Gastroesophageal sphincter (tissue), 4 donors: ENCODE measurements at regions not wholly inside any gene's neighbourhood (a gene's known extent, or its start where the extent isn't known, plus 50 kb on each side); places are given as distances from the start of the nearest gene placed in this dataset.

Experiments used
- ATAC-seq: fragments of 150-250 bp; one replicate; pipeline ENCODE4 v1.9.1; 2016; ENCODE audit warnings: mild to moderate bottlenecking, moderate library complexity
- H3K27ac ChIP-seq, 4 donors: fragments of 200-600 bp; sonication (generic) in 3 of 4; 1 replicate in 3 of 4; 2 replicates in 1 of 4; pipeline ENCODE4 v1.5.1; 2016 to 2019
- H3K27me3 ChIP-seq: fragments of 200-600 bp; sonication (generic); one replicate; pipeline ENCODE4 v1.5.1; 2019
- H3K36me3 ChIP-seq, 2 donors: fragments of 200-600 bp; sonication (generic); one replicate each; pipeline ENCODE4 v1.5.1; 2019; ENCODE audit warnings: control low read depth in 1 of 2
- H3K4me1 ChIP-seq, 3 donors: fragments of 200-600 bp; sonication (generic); 1 replicate in 2 of 3; 2 replicates in 1 of 3; pipeline ENCODE4 v1.5.1; 2016 to 2019; ENCODE audit warnings: control low read depth in 2 of 3
- H3K4me3 ChIP-seq, 2 donors: fragments of 200-600 bp; sonication (generic); one replicate each; pipeline ENCODE4 v1.5.1; 2019; ENCODE audit warnings: mild to moderate bottlenecking in 1 of 2, moderate library complexity in 1 of 2
- H3K9me3 ChIP-seq, 3 donors: fragments of 200-600 bp; sonication (generic); one replicate each; pipeline ENCODE4 v1.5.1; 2017 to 2019; ENCODE audit warnings: control low read depth in 2 of 3
- EP300 ChIP-seq: sonication (generic); formaldehyde crosslinking; IDR thresholded peaks from one replicate; pipeline ENCODE4 v1.6.1; 2017; ENCODE audit warnings: antibody characterized with exemption, mild to moderate bottlenecking
- POLR2A ChIP-seq, 2 donors: fragments of 450-650 bp; IDR thresholded peaks; one replicate each; pipeline ENCODE4 v1.6.1; 2017; ENCODE audit warnings: antibody characterized with exemption in 2 of 2, mild to moderate bottlenecking in 2 of 2, moderate library complexity in 1 of 2
- POLR2AphosphoS5 ChIP-seq: sonication (generic); formaldehyde crosslinking; IDR thresholded peaks from one replicate; pipeline ENCODE4 v1.6.1; 2017; ENCODE audit warnings: antibody characterized with exemption
- WGBS, 2 donors: methylation state at CpG; one replicate each; pipeline ENCODE4 v1.1.5; 2018; ENCODE audit warnings: low coverage in 1 of 2; 5-methylcytosine and 5-hydroxymethylcytosine counted together
- TF ChIP-seq, protein P1 (sequence below), 4 experiments: fragments of 200-600 bp in 2 of 4; fragments of 450-650 bp in 2 of 4; sonication (generic) in 1 of 4; IDR thresholded peaks; one replicate each; pipeline ENCODE4 v1.5.1; 2017 to 2019; ENCODE audit warnings: antibody characterized with exemption in 4 of 4, mild to moderate bottlenecking in 2 of 4, moderate library complexity in 2 of 4

GRCh38 chr3:160134964-160135363, 90.3 kb upstream of the C3orf80 start:
- no peaks in the 10 kb centered on the region for H3K36me3 ChIP-seq
- H3K27ac ChIP-seq = no peak overlapping the region
- ATAC-seq = no peak
- H3K4me1 ChIP-seq = no peaks in the 10 kb centered on the region
- 68 to 76% methylated on average over 2 of the region's 2 CpGs for WGBS, 2 donors
- TF ChIP-seq, protein P1, sequence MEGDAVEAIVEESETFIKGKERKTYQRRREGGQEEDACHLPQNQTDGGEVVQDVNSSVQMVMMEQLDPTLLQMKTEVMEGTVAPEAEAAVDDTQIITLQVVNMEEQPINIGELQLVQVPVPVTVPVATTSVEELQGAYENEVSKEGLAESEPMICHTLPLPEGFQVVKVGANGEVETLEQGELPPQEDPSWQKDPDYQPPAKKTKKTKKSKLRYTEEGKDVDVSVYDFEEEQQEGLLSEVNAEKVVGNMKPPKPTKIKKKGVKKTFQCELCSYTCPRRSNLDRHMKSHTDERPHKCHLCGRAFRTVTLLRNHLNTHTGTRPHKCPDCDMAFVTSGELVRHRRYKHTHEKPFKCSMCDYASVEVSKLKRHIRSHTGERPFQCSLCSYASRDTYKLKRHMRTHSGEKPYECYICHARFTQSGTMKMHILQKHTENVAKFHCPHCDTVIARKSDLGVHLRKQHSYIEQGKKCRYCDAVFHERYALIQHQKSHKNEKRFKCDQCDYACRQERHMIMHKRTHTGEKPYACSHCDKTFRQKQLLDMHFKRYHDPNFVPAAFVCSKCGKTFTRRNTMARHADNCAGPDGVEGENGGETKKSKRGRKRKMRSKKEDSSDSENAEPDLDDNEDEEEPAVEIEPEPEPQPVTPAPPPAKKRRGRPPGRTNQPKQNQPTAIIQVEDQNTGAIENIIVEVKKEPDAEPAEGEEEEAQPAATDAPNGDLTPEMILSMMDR (IDR thresholded peaks at IDR 0.05) = no peak
- no peak for TF ChIP-seq EP300
- H3K4me3 ChIP-seq = no peak overlapping the region
- no peaks in the 10 kb centered on the region for H3K27me3 ChIP-seq
- H3K9me3 ChIP-seq = no peaks in the 10 kb centered on the region

GRCh38 chr3:160135851-160136250, 89.4 kb upstream of the C3orf80 start:
- no peaks in the 10 kb centered on the region for H3K36me3 ChIP-seq
- no peaks in the 10 kb centered on the region for H3K9me3 ChIP-seq
- no peaks in the 10 kb centered on the region for H3K4me1 ChIP-seq
- no peak overlapping the region for H3K27ac ChIP-seq
- H3K27me3 ChIP-seq = no peaks in the 10 kb centered on the region
- H3K4me3 ChIP-seq = no peak overlapping the region
- TF ChIP-seq POLR2AphosphoS5 (no peak), EP300 (no peak), POLR2A (IDR thresholded peaks at IDR 0.05) (no peak)
- TF ChIP-seq, protein P1 (IDR thresholded peaks at IDR 0.05) = no peak
- 71% methylated on average over 2 of the region's 2 CpGs; no CpG with 5 or more reads in 1 of the 2 donors for WGBS, 2 donors
- ATAC-seq = no peak

- TF ChIP-seq POLR2AphosphoS5 (no peak), EP300 (no peak), POLR2A (IDR thresholded peaks at IDR 0.05) (no peak)
- TF ChIP-seq, protein P1 (IDR thresholded peaks at IDR 0.05) = no peak
- Histone ChIP-seq H3K4me3 (no peak overlapping the region), H3K27me3 (no peaks in the 10 kb centered on the region), H3K4me1 (no peaks in the 10 kb centered on the region), H3K27ac (no peak overlapping the region), H3K36me3 (no peaks in the 10 kb centered on the region), H3K9me3 (no peaks in the 10 kb centered on the region)
- WGBS, 2 donors = 60 to 91% methylated on average over 1 to 4 of the region's 4 CpGs
- ATAC-seq = no peak
Observed at GRCh38 chr3:160136421-160136820, 88.8 kb upstream of the C3orf80 start.

DNA sequence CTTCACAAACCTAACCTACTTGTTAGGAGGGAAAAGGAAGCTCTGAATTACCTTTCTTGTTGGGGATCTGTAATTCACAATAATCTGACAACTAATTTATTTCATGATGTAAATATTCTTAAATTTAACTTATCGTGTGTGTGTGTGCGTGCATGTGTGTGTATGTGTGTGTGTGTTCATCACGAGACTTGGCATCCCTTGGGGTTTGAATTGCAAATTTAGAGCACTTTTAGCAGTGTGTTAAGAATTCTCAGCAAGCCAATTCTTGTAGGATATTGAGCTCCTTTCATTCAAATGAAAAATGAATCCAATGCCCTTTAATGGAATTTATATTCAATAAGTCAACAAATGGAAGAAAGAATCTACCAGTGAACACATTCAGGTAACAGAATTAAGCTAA, 85.9 kb upstream of the C3orf80 start:
- H3K36me3 ChIP-seq = no peaks in the 10 kb centered on the region
- H3K27ac ChIP-seq = no peak overlapping the region
- H3K27me3 ChIP-seq = no peaks in the 10 kb centered on the region
- no peak for TF ChIP-seq POLR2A (IDR thresholded peaks at IDR 0.05)
- TF ChIP-seq EP300 = no peak
- TF ChIP-seq, protein P1 (IDR thresholded peaks at IDR 0.05) = no peak
- TF ChIP-seq POLR2AphosphoS5 = no peak
- no peaks in the 10 kb centered on the region for H3K4me1 ChIP-seq
- H3K9me3 ChIP-seq = peaks cover 0 to 13% (median 0%) of the 10 kb centered on the region in 3 donors
- ATAC-seq = no peak
- no peak overlapping the region for H3K4me3 ChIP-seq
- WGBS, 2 donors = 65 to 68% methylated on average over 3 of the region's 3 CpGs

- TF ChIP-seq, protein P1 (IDR thresholded peaks at IDR 0.05) = no peak
- TF ChIP-seq POLR2AphosphoS5 (no peak), POLR2A (IDR thresholded peaks at IDR 0.05) (no peak), EP300 (no peak)
- H3K9me3 ChIP-seq = peaks cover 0 to 13% (median 0%) of the 10 kb centered on the region in 3 donors
- no peak overlapping the region for H3K27ac ChIP-seq
- no peak for ATAC-seq
- no peaks in the 10 kb centered on the region for H3K4me1 ChIP-seq
- no peak overlapping the region for H3K4me3 ChIP-seq
- WGBS, 2 donors = 93 to 100% methylated on average over 1 to 2 of the region's 2 CpGs
- H3K27me3 ChIP-seq = no peaks in the 10 kb centered on the region
- H3K36me3 ChIP-seq = no peaks in the 10 kb centered on the region
Observed at GRCh38 chr3:160140756-160141155, 84.5 kb upstream of the C3orf80 start.
